Trophoblast cell (in vitro differentiated cells and primary cell): ENCODE measurements at regions not wholly inside any gene's neighbourhood (a gene's known extent, or its start where the extent isn't known, plus 50 kb on each side); places are given as distances from the start of the nearest gene placed in this dataset.

Experiments used
- DNase-seq, 2 donors: peaks; one replicate each; pipeline ENCODE4 v3.0.0-alpha.2; 2016
- H2AFZ ChIP-seq: 2 replicates; pipeline ENCODE4 v1.6.1; 2013; ENCODE audit warnings: low read length, moderate library complexity, mild to moderate bottlenecking; ENCODE audit not compliant: insufficient read depth, poor library complexity
- H2AK5ac ChIP-seq: 2 replicates; pipeline ENCODE4 v1.6.1; 2013; ENCODE audit warnings: mild to moderate bottlenecking, low read length
- H2BK120ac ChIP-seq: 2 replicates; pipeline ENCODE4 v1.6.1; 2013; ENCODE audit warnings: low read length, mild to moderate bottlenecking, moderate library complexity; ENCODE audit not compliant: insufficient read depth, poor library complexity
- H2BK12ac ChIP-seq: 2 replicates; pipeline ENCODE4 v1.6.1; 2013; ENCODE audit warnings: mild to moderate bottlenecking, low read length, moderate library complexity
- H2BK5ac ChIP-seq: 2 replicates; pipeline ENCODE4 v1.6.1; 2013; ENCODE audit warnings: low read length, low read depth, moderate library complexity, mild to moderate bottlenecking; ENCODE audit not compliant: poor library complexity
- H3K14ac ChIP-seq: 2 replicates; pipeline ENCODE4 v1.6.1; 2013; ENCODE audit warnings: mild to moderate bottlenecking, low read length
- H3K18ac ChIP-seq: 2 replicates; pipeline ENCODE4 v1.6.1; 2013; ENCODE audit warnings: mild to moderate bottlenecking, low read length
- H3K23ac ChIP-seq: 2 replicates; pipeline ENCODE4 v1.6.1; 2013; ENCODE audit warnings: low read length
- H3K27ac ChIP-seq: 2 replicates; pipeline ENCODE4 v1.5.1; 2013; ENCODE audit warnings: low read depth, mild to moderate bottlenecking, inconsistent platforms, low read length, moderate library complexity
- H3K27me3 ChIP-seq: 2 replicates; pipeline ENCODE4 v1.6.1; 2013; ENCODE audit warnings: inconsistent platforms, mild to moderate bottlenecking, low read length, moderate library complexity; ENCODE audit not compliant: insufficient read depth
- H3K36me3 ChIP-seq, 2 experiments: 1 replicate in 1 of 2; 2 replicates in 1 of 2; pipeline ENCODE4 v1.6.1; 2013; ENCODE audit warnings: low read length in 2 of 2, mild to moderate bottlenecking in 2 of 2, moderate library complexity in 1 of 2; ENCODE audit not compliant: insufficient read depth in 2 of 2, control insufficient read depth in 1 of 2
- H3K4ac ChIP-seq: 2 replicates; pipeline ENCODE4 v1.6.1; 2013; ENCODE audit warnings: low read depth, mild to moderate bottlenecking, low read length, moderate library complexity
- H3K4me1 ChIP-seq, 2 experiments: 1 replicate in 1 of 2; 2 replicates in 1 of 2; pipeline ENCODE4 v1.6.1; 2013; ENCODE audit warnings: low read length in 2 of 2, mild to moderate bottlenecking in 2 of 2, moderate library complexity in 1 of 2; ENCODE audit not compliant: insufficient read depth in 2 of 2, control insufficient read depth in 1 of 2
- H3K4me2 ChIP-seq: 2 replicates; pipeline ENCODE4 v1.6.1; 2013; ENCODE audit warnings: inconsistent platforms, mild to moderate bottlenecking, low read length, moderate library complexity
- H3K4me3 ChIP-seq: 2 replicates; pipeline ENCODE4 v1.5.1; 2013; ENCODE audit warnings: mild to moderate bottlenecking, low read depth, low read length, inconsistent platforms
- H3K79me1 ChIP-seq: one replicate; pipeline ENCODE4 v1.6.1; 2013; ENCODE audit warnings: low read length
- H3K79me2 ChIP-seq: 2 replicates; pipeline ENCODE4 v1.6.1; 2013; ENCODE audit warnings: low read length, mild to moderate bottlenecking; ENCODE audit not compliant: control insufficient read depth, insufficient read depth, poor library complexity
- H3K9ac ChIP-seq: 2 replicates; pipeline ENCODE4 v1.6.1; 2013; ENCODE audit warnings: mild to moderate bottlenecking, low read length
- H3K9me3 ChIP-seq: 2 replicates; pipeline ENCODE4 v1.6.1; 2013; ENCODE audit warnings: low read depth, mild to moderate bottlenecking, control low read depth, inconsistent platforms, low read length; ENCODE audit not compliant: insufficient read depth
- H4K12ac ChIP-seq: 2 replicates; pipeline ENCODE4 v1.6.1; 2013; ENCODE audit warnings: low read depth, mild to moderate bottlenecking, low read length, moderate library complexity
- H4K8ac ChIP-seq: 2 replicates; pipeline ENCODE4 v1.6.1; 2013; ENCODE audit warnings: low read depth, mild to moderate bottlenecking, low read length, moderate library complexity
- H4K91ac ChIP-seq: one replicate; pipeline ENCODE4 v1.6.1; 2013; ENCODE audit warnings: low read depth, mild to moderate bottlenecking, low read length, moderate library complexity
- WGBS: extraction: QIAGEN DNeasy Blood & Tissue Kit; methylation state at CpG from one replicate; pipeline ENCODE4 v1.1.7; 2013; ENCODE audit warnings: missing lambda C conversion rate; ENCODE audit not compliant: insufficient read length, insufficient coverage; ENCODE audit errors: extremely low coverage; 5-methylcytosine and 5-hydroxymethylcytosine counted together

DNA sequence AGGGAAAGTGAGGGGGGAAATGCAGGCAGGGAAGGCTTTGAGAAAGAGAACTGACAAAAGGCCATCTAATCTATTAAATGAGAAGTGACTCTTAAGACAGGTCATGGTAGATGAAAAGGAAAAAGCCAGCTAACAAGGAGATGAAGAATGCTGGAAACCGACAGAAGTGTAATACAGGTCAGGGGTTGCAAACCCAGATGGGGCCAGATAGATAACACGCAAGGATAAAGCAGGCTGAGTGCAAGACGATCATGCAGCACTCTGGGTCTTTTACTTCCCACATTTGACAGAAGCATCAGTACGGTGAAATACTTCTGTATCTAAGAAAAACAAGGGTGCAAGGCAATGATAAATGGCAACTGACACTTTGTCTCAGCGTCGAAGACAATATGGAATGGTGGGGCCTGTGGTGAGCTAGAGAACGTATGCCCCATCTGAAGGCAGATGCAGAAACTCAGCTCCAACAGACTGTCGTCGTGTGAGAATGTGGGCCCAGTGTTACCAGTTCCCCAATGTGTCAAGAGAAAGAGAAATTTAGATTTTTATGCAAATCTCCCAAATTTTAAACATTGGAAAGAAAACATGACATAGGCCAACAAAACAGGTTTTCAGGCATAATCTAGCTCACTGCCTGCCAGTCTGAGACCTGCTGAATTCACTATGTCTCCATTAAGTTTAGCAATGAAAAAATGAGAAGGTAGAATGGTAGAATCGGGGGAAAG lies 187.4 kb downstream of the PHLDA1 start:
- Histone ChIP-seq H2BK120ac (no peak overlapping the region), H3K14ac (no peak overlapping the region), H3K9ac (no peak overlapping the region), H3K4me1 (peaks cover 0 to 3% of the 10 kb centered on the region in 2 experiments), H3K23ac (no peak overlapping the region), H3K4me3 (no peak overlapping the region), H4K8ac (no peak overlapping the region), H2BK5ac (no peak overlapping the region), H4K12ac (no peak overlapping the region), H3K79me1 (no peaks in the 10 kb centered on the region), H3K4ac (no peak overlapping the region), H2AK5ac (no peak overlapping the region), H3K18ac (no peak overlapping the region), H3K4me2 (no peak overlapping the region), H3K36me3 (no peaks in the 10 kb centered on the region), H3K27me3 (no peaks in the 10 kb centered on the region), H3K27ac (no peak overlapping the region), H2AFZ (no peak overlapping the region), H2BK12ac (no peak overlapping the region), H3K9me3 (no peaks in the 10 kb centered on the region), H3K79me2 (no peaks in the 10 kb centered on the region), H4K91ac (no peak overlapping the region)
- 100% methylated on average over 1 of the region's 10 CpGs for whole genome bisulfite sequencing
- DNase-seq: no peak

DNA sequence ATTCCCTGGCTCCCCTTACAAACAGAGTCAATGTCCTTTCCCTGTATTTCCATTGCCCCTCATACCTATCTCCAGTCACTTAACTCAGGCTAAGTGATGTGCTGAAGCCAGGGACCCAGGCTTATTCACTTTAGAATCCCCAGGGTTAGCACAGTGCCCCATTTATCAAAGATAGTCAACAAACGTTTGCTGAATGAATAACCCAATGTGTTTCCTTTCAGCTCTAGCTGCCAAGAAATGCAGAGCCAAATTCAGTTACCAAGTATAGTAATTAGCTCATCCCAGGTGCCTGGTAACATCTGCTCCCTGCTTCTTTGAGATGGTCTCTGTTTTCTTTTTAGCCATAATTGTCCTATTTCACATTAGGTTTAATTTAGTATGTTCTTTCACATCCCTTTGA lies 189.5 kb downstream of the PHLDA1 start:
- no CpG with 5 or more reads among the region's 1 CpG for WGBS
- no peak overlapping the region for H4K8ac ChIP-seq

DNA sequence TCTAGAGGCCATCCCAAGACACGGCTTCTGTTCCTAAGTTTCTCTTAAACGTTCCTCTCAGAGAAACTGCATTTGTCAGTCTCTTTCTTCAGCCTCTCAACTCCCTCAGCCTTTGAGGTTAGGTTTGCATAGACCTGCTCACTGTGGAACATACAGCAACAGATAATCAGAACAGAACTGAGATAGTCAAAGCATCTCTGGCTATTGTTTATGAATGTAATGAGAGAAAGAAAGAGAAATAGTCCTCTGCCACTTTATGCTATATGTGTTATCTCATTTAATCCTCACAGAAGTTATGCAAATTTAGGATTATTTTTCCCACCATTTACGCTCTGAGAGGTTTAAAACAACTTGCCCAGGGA lies 190.6 kb downstream of the PHLDA1 start:
- no peak overlapping the region for H3K4me2 ChIP-seq
- no peak overlapping the region for H3K4ac ChIP-seq
- H3K14ac ChIP-seq: no peak overlapping the region
- H3K18ac ChIP-seq: no peak overlapping the region
- H2BK120ac ChIP-seq: no peak overlapping the region
- no peaks in the 10 kb centered on the region for H3K36me3 ChIP-seq
- H2BK12ac ChIP-seq: no peak overlapping the region
- H4K91ac ChIP-seq: no peak overlapping the region
- H4K8ac ChIP-seq: no peak overlapping the region
- no peak overlapping the region for H2AFZ ChIP-seq
- no peak overlapping the region for H3K9ac ChIP-seq
- H3K79me2 ChIP-seq: no peaks in the 10 kb centered on the region
- H3K79me1 ChIP-seq: no peaks in the 10 kb centered on the region
- H2AK5ac ChIP-seq: no peak overlapping the region
- no peak overlapping the region for H2BK5ac ChIP-seq
- H3K4me1 ChIP-seq: no peaks in the 10 kb centered on the region
- H4K12ac ChIP-seq: no peak overlapping the region
- H3K27ac ChIP-seq: no peak overlapping the region
- WGBS: no CpG with 5 or more reads among the region's 3 CpGs
- no peaks in the 10 kb centered on the region for H3K9me3 ChIP-seq
- no peak for DNase-seq
- H3K4me3 ChIP-seq: no peak overlapping the region
- H3K23ac ChIP-seq: no peak overlapping the region
- H3K27me3 ChIP-seq: no peaks in the 10 kb centered on the region

More for the DNA sequence above, 189.5 kb downstream of the PHLDA1 start:
- Histone ChIP-seq H3K4me3 (no peak overlapping the region), H2BK5ac (no peak overlapping the region), H4K12ac (no peak overlapping the region), H3K27ac (no peak overlapping the region), H3K4ac (no peak overlapping the region), H2BK12ac (no peak overlapping the region), H3K27me3 (no peaks in the 10 kb centered on the region), H2AK5ac (no peak overlapping the region), H3K36me3 (no peaks in the 10 kb centered on the region), H3K23ac (no peak overlapping the region), H3K79me1 (no peaks in the 10 kb centered on the region), H3K79me2 (no peaks in the 10 kb centered on the region), H3K18ac (no peak overlapping the region), H2BK120ac (no peak overlapping the region), H3K14ac (no peak overlapping the region), H2AFZ (no peak overlapping the region), H3K9me3 (no peaks in the 10 kb centered on the region), H3K4me2 (no peak overlapping the region), H3K4me1 (no peaks in the 10 kb centered on the region), H4K91ac (no peak overlapping the region), H3K9ac (no peak overlapping the region)
- no peak for DNase-seq

DNA sequence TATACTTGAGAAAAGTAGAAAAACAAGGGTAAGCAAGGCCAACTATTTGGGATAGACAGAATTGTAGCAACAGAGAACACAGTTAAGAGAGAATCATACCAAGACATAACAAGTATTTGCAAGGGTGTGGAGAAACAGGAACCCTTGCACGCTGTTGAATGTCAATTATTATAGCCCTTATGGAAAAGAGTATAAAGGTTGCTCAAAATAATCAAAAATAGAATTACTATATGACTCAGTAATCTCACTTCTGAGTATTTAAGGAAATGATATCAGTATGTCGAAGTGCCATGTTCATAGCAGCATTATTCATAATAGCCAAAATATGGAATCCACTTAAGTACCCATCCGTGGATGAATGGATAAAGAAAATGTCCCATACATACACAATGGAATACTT lies 193.3 kb downstream of the PHLDA1 start:
- no peak overlapping the region for H4K8ac ChIP-seq
- no peaks in the 10 kb centered on the region for H3K79me2 ChIP-seq
- H4K91ac ChIP-seq: no peak overlapping the region
- H3K27ac ChIP-seq: no peak overlapping the region
- no peak overlapping the region for H3K9ac ChIP-seq
- no peak overlapping the region for H2BK5ac ChIP-seq
- DNase-seq: no peak
- WGBS: no CpG with 5 or more reads among the region's 3 CpGs
- no peak overlapping the region for H3K23ac ChIP-seq
- H3K27me3 ChIP-seq: no peaks in the 10 kb centered on the region
- H2AFZ ChIP-seq: no peak overlapping the region
- H2BK12ac ChIP-seq: no peak overlapping the region
- H4K12ac ChIP-seq: no peak overlapping the region
- H3K4me3 ChIP-seq: no peak overlapping the region
- no peak overlapping the region for H2AK5ac ChIP-seq
- no peak overlapping the region for H3K14ac ChIP-seq
- no peak overlapping the region for H3K18ac ChIP-seq
- H3K4me2 ChIP-seq: no peak overlapping the region
- no peaks in the 10 kb centered on the region for H3K79me1 ChIP-seq
- H3K9me3 ChIP-seq: no peaks in the 10 kb centered on the region
- H3K4me1 ChIP-seq: no peaks in the 10 kb centered on the region
- no peak overlapping the region for H2BK120ac ChIP-seq
- no peaks in the 10 kb centered on the region for H3K36me3 ChIP-seq
- H3K4ac ChIP-seq: no peak overlapping the region
